D721Med (cell line): ENCODE measurements at regions not wholly inside any gene's neighbourhood (a gene's known extent, or its start where the extent isn't known, plus 50 kb on each side); places are given as distances from the start of the nearest gene placed in this dataset.
A peak's percentile ranks its signal among the peaks of the same experiment; 100 is the strongest.

Experiments used
- DNase-seq: peaks from one replicate; pipeline ENCODE4 v3.0.0; 2011; ENCODE audit warnings: low spot score; ENCODE audit not compliant: insufficient read length
- FAIRE-seq: peaks from 2 replicates; lab custom pipeline; 2011; peaks lifted over from hg19 to GRCh38; lab: Jason Lieb, UNC
- TF ChIP-seq, protein P1 (sequence below): IDR thresholded peaks from 2 replicates; pipeline ENCODE4 v1.5.1; 2012; ENCODE audit warnings: mild to moderate bottlenecking, control low read depth; ENCODE audit not compliant: insufficient read depth; ENCODE audit errors: missing control alignments

- FAIRE-seq (no peak), DNase-seq (no peak)
- TF ChIP-seq, protein P1, sequence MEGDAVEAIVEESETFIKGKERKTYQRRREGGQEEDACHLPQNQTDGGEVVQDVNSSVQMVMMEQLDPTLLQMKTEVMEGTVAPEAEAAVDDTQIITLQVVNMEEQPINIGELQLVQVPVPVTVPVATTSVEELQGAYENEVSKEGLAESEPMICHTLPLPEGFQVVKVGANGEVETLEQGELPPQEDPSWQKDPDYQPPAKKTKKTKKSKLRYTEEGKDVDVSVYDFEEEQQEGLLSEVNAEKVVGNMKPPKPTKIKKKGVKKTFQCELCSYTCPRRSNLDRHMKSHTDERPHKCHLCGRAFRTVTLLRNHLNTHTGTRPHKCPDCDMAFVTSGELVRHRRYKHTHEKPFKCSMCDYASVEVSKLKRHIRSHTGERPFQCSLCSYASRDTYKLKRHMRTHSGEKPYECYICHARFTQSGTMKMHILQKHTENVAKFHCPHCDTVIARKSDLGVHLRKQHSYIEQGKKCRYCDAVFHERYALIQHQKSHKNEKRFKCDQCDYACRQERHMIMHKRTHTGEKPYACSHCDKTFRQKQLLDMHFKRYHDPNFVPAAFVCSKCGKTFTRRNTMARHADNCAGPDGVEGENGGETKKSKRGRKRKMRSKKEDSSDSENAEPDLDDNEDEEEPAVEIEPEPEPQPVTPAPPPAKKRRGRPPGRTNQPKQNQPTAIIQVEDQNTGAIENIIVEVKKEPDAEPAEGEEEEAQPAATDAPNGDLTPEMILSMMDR: no peak
These were observed 92.9 kb upstream of the KCNA4 start for GRCh38 chr11:30109774-30110173.

GRCh38 chr11:30110691-30111090 is 93.9 kb upstream of the KCNA4 start:
- no peak for DNase-seq
- TF ChIP-seq, protein P1: no peak
- FAIRE-seq: no peak

- DNase-seq (no peak), FAIRE-seq (no peak)
- TF ChIP-seq, protein P1: no peak
These were observed 95.0 kb upstream of the KCNA4 start for GRCh38 chr11:30111786-30112185.

GRCh38 chr11:30113326-30113898 is 96.6 kb upstream of the KCNA4 start:
- TF ChIP-seq, protein P1: no peak
- FAIRE-seq (no peak), DNase-seq (no peak)

- TF ChIP-seq, protein P1: no peak
- DNase-seq: no peak
- no peak for FAIRE-seq
These were observed 99.7 kb upstream of the KCNA4 start for GRCh38 chr11:30116512-30116911.

- no peak for FAIRE-seq
- TF ChIP-seq, protein P1: peak; percentile 8
These were observed 103.3 kb upstream of the KCNA4 start for GRCh38 chr11:30120045-30120589.

DNA sequence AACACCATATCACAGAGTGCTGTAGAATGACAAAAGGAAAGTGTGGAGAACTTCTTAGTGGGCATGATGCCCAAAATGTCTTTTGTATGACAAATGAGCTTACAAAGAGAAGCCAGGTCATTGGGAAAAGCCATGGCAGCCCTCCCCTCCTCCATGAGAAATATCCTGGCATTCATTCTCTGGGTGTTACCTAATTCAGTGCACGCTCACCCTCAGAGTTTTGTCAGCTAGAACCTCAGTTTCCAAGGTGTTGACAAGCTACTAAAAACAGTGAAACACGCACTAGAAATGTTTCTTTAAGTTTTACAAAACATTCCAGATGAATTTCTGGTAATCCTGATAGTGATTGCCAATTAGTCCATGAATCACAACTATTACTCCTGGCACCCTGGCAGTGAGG is 105.4 kb upstream of the FSHB start:
- DNase-seq: no peak
- TF ChIP-seq, protein P1: no peak
- FAIRE-seq: no peak

More at GRCh38 chr11:30120045-30120589, 103.3 kb upstream of the KCNA4 start:
- no peak for DNase-seq
